ENCODE measurements at regions not wholly inside any gene's neighbourhood (a gene's known extent, or its start where the extent isn't known, plus 50 kb on each side); places are given as distances from the start of the nearest gene placed in this dataset.

DNA sequence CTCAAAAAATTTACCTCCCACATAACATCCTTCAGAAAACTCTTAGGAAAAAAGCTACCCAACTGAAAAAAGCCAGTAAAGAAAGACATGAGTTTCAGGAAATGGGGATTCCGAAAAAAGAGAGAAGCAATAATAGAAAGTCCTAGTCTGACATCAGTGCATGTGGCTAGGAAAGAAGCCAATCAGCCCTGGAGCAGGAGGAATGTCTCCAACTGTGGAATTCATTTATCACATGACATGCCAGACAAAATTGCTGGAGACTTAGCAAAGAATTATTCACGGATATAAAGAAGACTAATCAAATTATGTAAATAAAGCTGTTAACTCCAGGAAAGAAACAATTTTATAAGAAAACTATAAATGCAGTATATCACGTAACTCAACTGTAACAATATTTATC, 258.9 kb upstream of the RARB start (continued):
- TF ChIP-seq, protein P1, sequence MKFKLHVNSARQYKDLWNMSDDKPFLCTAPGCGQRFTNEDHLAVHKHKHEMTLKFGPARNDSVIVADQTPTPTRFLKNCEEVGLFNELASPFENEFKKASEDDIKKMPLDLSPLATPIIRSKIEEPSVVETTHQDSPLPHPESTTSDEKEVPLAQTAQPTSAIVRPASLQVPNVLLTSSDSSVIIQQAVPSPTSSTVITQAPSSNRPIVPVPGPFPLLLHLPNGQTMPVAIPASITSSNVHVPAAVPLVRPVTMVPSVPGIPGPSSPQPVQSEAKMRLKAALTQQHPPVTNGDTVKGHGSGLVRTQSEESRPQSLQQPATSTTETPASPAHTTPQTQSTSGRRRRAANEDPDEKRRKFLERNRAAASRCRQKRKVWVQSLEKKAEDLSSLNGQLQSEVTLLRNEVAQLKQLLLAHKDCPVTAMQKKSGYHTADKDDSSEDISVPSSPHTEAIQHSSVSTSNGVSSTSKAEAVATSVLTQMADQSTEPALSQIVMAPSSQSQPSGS (IDR thresholded peaks at IDR 0.05; ENCODE audit: low read length): no peak
- TF ChIP-seq RAD21 (IDR thresholded peaks at IDR 0.05; ENCODE audit: insufficient read depth, low read depth, low read length): no peak
- no peak for TF ChIP-seq IKZF1 (conservative IDR thresholded peaks at IDR 0.05)
- no peak for TF ChIP-seq MEF2A (IDR thresholded peaks at IDR 0.05; ENCODE audit: insufficient read depth, low read depth, low read length)
- TF ChIP-seq SP1 (IDR thresholded peaks at IDR 0.05; ENCODE audit: low read depth, low read length): no peak
- TF ChIP-seq STAT3 (IDR thresholded peaks at IDR 0.05; ENCODE audit: low read depth, low read length): no peak
- no peak for TF ChIP-seq TAF1 (IDR thresholded peaks at IDR 0.05; ENCODE audit: borderline replicate concordance, low read depth, low read length)
- no peak for TF ChIP-seq MYB (IDR thresholded peaks at IDR 0.05; ENCODE audit: borderline replicate concordance, low read depth, low read length)
- TF ChIP-seq RBBP5 (conservative IDR thresholded peaks at IDR 0.05): no peak

DNA sequence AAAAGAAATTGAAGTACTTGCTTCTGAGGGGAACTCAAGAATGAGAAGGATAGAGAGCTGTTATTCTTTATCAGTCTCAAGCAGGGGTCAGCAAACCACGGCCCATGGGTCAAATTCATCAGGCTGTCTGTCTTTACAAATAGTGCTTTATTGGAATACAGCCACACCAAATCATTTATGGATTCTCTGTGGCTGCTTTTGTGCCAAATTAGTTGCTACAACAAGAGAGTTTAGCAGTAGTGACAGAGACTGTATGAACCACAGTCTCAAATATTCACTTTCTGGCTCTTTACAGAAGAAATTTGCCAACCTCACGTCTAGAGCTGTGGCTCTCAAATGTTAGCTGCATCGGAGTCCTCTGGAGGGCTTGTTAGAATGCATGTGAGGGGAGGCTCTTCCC, 258.0 kb upstream of the RARB start:
- SMC1A ChIA-PET (ENCODE audit: uncharacterized antibody, unreplicated experiment): no interaction called here
- TF ChIP-seq YY1 (IDR thresholded peaks at IDR 0.05; ENCODE audit: low read depth, low read length): no peak
- TF ChIP-seq MEF2B (IDR thresholded peaks at IDR 0.05; ENCODE audit: partially characterized antibody, poor library complexity, severe bottlenecking): no peak
- TF ChIP-seq PAX5 (IDR thresholded peaks at IDR 0.05; ENCODE audit: borderline replicate concordance, low read depth, low read length): no peak
- TF ChIP-seq TCF7 (IDR thresholded peaks at IDR 0.05; ENCODE audit: borderline replicate concordance): no peak
- no peak for TF ChIP-seq SUZ12 (IDR thresholded peaks at IDR 0.05; ENCODE audit: unreplicated experiment)
- TF ChIP-seq, protein P2, sequence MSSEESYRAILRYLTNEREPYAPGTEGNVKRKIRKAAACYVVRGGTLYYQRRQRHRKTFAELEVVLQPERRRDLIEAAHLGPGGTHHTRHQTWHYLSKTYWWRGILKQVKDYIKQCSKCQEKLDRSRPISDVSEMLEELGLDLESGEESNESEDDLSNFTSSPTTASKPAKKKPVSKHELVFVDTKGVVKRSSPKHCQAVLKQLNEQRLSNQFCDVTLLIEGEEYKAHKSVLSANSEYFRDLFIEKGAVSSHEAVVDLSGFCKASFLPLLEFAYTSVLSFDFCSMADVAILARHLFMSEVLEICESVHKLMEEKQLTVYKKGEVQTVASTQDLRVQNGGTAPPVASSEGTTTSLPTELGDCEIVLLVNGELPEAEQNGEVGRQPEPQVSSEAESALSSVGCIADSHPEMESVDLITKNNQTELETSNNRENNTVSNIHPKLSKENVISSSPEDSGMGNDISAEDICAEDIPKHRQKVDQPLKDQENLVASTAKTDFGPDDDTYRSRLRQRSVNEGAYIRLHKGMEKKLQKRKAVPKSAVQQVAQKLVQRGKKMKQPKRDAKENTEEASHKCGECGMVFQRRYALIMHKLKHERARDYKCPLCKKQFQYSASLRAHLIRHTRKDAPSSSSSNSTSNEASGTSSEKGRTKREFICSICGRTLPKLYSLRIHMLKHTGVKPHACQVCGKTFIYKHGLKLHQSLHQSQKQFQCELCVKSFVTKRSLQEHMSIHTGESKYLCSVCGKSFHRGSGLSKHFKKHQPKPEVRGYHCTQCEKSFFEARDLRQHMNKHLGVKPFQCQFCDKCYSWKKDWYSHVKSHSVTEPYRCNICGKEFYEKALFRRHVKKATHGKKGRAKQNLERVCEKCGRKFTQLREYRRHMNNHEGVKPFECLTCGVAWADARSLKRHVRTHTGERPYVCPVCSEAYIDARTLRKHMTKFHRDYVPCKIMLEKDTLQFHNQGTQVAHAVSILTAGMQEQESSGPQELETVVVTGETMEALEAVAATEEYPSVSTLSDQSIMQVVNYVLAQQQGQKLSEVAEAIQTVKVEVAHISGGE (CRISPR knock-in tag; IDR thresholded peaks at IDR 0.05): no peak
- no peak for TF ChIP-seq TAF1 (IDR thresholded peaks at IDR 0.05; ENCODE audit: borderline replicate concordance, low read depth, low read length)
- TF ChIP-seq PAX8 (IDR thresholded peaks at IDR 0.05): no peak
- TF ChIP-seq BMI1 (IDR thresholded peaks at IDR 0.05; ENCODE audit: borderline replicate concordance): no peak
- TF ChIP-seq ZNF622 (IDR thresholded peaks at IDR 0.05): no peak
- no peak for TF ChIP-seq SP1 (IDR thresholded peaks at IDR 0.05; ENCODE audit: low read depth, low read length)
- TF ChIP-seq POLR2AphosphoS5 (IDR thresholded peaks at IDR 0.05; ENCODE audit: low read length): no peak
- CTCF ChIA-PET: no interaction called here
- no peak for ATAC-seq
- RAD21 ChIA-PET (ENCODE audit: unreplicated experiment): no interaction called here
- in situ Hi-C loops (cut with MboI) (no loop called here), intact Hi-C loops (cut with micrococcal nuclease; ENCODE audit: unreplicated experiment) (no loop called here)
- Histone ChIP-seq H3K27me3 (replicated peaks in 1 of 2; ENCODE audit: control insufficient read depth in 2 of 2, insufficient read depth in 2 of 2, low read length in 1 of 2) (no peaks in the 10 kb centered on the region), H2AFZ (ENCODE audit: control insufficient read depth, low read depth, low read length) (no peak overlapping the region), H3K27ac (ENCODE audit: control insufficient read depth, insufficient read depth) (no peak overlapping the region), H3K4me2 (ENCODE audit: control insufficient read depth, insufficient read depth) (no peak overlapping the region), H3K9ac (ENCODE audit: control insufficient read depth, insufficient read depth, low read length) (no peak overlapping the region), H3K4me3 (no peak overlapping the region), H3K4me1 (ENCODE audit: control insufficient read depth, insufficient read depth, low read length) (no peaks in the 10 kb centered on the region), H4K20me1 (ENCODE audit: control insufficient read depth, insufficient read depth) (no peaks in the 10 kb centered on the region), H3K36me3 (ENCODE audit: control insufficient read depth in 2 of 2, insufficient read depth in 2 of 2, low read length in 1 of 2) (no peaks in the 10 kb centered on the region), H3K79me2 (ENCODE audit: control insufficient read depth, insufficient read depth, low read length) (no peaks in the 10 kb centered on the region), H3K9me3 (replicated peaks; ENCODE audit: control insufficient read depth, insufficient read depth, low read length) (no peaks in the 10 kb centered on the region; the same call in 2 of the 3 replicates)
- no peak for FAIRE-seq
- BruUV-seq (replicated peaks): no TSS peak
- POLR2A ChIA-PET: no interaction called here
- 35% methylated on average over 3 of the region's 3 CpGs for WGBS (ENCODE audit: insufficient coverage, insufficient replicate concordance, low lambda C conversion rate, missing lambda C conversion rate)
- DNase-seq (ENCODE audit: low read depth, low spot score): no peak

Measured in GM12878 (cell line).